Breast epithelium (tissue), 3 donors: ENCODE measurements at regions not wholly inside any gene's neighbourhood (a gene's known extent, or its start where the extent isn't known, plus 50 kb on each side); places are given as distances from the start of the nearest gene placed in this dataset.

Source experiments
- POLR2AphosphoS5 ChIP-seq, 3 donors: sonication (generic); formaldehyde crosslinking; IDR thresholded peaks; one replicate each; pipeline ENCODE4 v1.6.1; 2017; ENCODE audit warnings: antibody characterized with exemption in 3 of 3
- TF ChIP-seq, protein P1 (sequence below), 3 donors: fragments of 450-650 bp; IDR thresholded peaks; one replicate each; pipeline ENCODE4 v1.5.1; 2016 to 2017; ENCODE audit warnings: antibody characterized with exemption in 3 of 3, mild to moderate bottlenecking in 3 of 3, moderate library complexity in 3 of 3

- TF ChIP-seq, protein P1, sequence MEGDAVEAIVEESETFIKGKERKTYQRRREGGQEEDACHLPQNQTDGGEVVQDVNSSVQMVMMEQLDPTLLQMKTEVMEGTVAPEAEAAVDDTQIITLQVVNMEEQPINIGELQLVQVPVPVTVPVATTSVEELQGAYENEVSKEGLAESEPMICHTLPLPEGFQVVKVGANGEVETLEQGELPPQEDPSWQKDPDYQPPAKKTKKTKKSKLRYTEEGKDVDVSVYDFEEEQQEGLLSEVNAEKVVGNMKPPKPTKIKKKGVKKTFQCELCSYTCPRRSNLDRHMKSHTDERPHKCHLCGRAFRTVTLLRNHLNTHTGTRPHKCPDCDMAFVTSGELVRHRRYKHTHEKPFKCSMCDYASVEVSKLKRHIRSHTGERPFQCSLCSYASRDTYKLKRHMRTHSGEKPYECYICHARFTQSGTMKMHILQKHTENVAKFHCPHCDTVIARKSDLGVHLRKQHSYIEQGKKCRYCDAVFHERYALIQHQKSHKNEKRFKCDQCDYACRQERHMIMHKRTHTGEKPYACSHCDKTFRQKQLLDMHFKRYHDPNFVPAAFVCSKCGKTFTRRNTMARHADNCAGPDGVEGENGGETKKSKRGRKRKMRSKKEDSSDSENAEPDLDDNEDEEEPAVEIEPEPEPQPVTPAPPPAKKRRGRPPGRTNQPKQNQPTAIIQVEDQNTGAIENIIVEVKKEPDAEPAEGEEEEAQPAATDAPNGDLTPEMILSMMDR (IDR thresholded peaks at IDR 0.05) = no peak
- TF ChIP-seq POLR2AphosphoS5 (IDR thresholded peaks at IDR 0.05) = no peak
Observed at GRCh38 chr20:60239956-60240355, 281.7 kb downstream of the CDH26 start.
